ENCODE measurements at regions not wholly inside any gene's neighbourhood (a gene's known extent, or its start where the extent isn't known, plus 50 kb on each side); places are given as distances from the start of the nearest gene placed in this dataset.
"Not testable (repeated sequence)": the region's sequence is repeated elsewhere in the genome, so short reads cannot be mapped to it uniquely, and the experiment has no call there.

DNA sequence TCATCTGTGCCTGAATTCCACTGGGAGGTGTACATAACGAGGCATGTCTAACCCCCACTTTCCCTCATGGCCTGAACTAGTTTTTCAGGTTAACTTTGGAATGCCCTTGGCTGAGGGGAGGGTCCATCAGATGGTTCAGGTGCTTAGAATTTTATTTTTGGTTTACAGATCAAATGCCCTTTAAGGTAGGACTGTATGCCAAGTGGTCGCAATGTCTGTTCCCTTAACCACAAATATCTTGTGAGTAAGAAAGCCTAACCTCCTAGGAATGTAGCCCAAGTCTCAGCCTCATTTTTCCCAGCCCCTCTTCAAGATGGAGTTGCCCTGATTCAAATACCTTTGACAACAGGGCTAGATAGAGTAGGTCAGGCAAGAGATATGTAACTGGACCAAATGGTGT lies 78.4 kb downstream of the RNASET2 start:
- DNase-seq (ENCODE audit: low spot score), result no peak

DNA sequence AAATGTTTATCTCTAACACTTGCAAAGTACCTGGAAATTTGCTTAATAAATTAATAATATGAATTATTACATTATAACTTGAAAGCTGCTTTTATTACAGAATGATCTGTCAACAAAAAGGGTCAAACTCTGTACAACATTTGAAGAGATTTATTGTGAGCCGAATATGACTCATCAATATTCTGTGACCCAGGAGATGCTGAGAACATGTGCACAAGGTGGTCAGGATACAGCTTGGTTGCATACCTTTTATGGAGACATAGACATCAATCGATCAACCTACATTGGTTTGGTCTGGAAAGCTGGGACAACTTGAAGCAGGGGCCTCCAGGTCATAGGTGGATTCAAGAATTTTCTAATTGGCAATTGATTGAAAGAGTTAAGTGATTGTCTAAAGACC lies 79.0 kb downstream of the RNASET2 start:
- no peak for DNase-seq (ENCODE audit: low spot score)

DNA sequence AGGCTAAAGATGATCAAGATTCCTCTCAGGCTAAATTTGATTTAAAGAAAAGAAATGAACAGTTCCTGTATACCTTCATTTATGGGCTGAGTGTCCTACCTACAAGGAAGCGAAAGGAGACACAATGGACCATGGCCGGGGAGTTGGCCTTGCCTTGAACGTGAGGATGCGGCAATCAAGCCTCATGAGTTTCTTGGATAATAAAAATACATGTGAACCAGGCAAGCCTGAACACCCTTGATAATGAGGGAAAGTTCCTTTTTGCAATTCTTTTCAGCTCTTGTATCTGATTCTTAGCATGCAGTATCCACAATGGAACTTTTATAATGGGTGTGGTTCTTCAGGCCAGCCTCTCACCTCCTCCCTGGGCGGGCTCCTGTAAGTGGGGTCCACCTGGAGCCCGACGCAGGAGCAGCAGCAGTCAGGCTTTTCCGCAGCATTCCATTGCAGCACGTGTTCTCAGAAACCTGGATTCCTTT lies 83.8 kb downstream of the RNASET2 start:
- no peak for DNase-seq (ENCODE audit: low spot score)

DNA sequence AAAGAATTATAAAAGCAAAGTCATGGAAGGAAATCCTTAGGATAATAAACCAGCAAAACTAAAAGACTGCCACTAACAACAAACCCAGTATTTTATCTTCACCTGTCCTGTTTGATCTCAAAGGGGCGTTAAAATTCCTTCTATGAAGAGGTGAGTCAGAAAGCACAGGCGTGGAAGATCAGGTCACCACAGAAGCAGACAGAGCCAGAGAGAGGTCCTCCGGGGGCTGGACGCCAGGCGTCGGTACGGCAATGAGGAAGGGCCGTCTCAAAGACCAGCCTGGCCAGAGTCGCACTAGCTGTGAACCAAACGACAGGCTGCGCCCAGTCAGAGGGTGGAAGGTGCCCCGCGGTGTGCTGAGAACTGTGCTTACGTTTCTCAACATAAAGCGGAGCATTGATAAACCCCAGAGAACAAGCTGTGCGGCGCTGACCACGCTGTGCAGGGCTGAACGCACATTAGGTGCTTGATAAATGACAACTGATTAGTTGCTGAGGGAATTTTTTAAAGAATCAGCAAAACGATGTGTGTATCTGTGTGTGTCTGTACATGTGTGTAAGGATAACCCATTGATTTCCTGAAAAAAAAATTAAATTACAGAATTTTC lies 85.6 kb downstream of the RNASET2 start:
- DNase-seq (ENCODE audit: low spot score), result peak; percentile 62

DNA sequence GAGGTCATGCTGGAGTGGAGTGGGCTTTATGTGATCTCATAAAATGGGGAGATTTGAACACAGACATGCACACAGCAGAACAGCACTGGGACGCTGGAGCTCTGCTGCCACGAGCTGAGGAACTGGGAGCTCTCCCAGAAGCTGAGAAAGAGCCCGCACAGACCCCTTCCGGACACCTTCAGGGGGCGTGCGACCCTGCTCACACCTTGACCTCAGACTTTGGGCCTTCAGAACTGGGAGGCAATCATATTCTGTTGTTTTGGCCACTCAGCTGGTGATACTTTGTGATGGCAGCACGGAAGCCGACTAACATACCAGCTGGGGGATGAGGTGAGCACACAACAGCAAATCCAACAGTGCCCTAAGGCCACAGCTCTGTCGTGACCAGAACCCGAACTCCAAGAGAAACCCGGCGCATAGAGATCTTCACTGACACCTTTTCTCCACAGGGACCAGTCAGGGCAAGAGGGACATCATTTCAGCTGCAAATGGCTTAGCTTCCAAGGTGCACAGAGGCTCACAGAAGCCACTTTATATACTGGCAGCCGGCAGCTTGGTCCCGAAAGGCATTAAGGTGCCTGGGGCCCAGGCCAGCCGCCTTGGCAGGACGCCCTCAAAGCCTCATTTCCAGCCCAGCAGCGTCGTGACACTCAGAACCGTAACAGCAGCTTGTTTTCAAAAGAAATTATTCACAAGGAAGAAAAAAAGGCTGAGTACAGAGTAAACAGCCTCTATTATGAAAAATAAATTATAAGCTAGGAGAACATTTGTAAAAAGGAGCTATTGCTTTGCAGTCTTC lies 89.3 kb downstream of the RNASET2 start:
- no peak for DNase-seq (ENCODE audit: low spot score)

DNA sequence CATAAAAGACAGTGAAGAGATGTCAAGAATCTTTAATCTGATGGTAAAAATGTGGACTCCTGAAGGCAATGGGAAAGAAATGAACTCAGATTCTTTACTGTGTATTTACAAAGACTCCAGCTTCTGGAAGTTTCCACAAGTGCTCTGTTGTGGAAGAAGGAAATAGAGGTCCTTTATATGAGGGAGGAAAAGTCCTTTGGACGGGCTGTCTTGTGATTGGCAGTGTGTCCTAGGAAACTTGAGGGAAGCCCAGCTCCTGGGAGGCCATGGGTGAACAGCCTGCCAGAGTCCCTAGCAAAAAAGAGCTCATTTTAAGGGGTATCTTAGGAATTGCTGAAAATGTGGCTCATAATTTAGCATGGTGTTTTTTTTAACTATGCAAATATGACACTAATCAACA lies 92.0 kb downstream of the RNASET2 start:
- no peak for DNase-seq (ENCODE audit: low spot score)

DNA sequence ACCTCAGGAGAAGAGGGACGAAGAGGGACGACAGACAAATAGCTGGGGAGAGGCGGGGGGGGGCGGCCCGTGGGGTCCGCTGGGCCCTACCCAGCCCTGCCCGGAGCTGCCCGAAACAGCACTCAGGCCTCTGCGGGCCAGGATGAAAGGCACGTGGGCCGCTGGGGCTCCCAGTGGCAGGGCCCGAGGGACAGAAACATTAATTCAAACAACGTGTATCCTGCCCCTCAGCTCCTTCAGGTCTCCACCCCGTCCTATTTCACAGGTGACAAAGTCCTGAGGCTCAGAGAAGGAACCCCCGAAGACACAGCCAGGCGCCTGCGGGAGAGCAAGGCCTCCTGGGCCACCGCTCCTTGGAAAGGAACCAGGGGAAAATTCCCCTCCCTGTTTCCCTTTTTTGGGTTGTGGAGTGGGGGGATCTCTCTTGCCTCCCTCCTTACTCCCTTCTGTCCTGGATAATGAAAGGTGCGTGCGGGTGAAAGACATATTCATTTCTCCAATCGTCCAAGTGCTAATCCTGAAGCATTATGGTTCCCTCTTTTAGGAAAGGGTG lies 93.3 kb downstream of the RNASET2 start:
- no peak for DNase-seq (ENCODE audit: low spot score)

DNA sequence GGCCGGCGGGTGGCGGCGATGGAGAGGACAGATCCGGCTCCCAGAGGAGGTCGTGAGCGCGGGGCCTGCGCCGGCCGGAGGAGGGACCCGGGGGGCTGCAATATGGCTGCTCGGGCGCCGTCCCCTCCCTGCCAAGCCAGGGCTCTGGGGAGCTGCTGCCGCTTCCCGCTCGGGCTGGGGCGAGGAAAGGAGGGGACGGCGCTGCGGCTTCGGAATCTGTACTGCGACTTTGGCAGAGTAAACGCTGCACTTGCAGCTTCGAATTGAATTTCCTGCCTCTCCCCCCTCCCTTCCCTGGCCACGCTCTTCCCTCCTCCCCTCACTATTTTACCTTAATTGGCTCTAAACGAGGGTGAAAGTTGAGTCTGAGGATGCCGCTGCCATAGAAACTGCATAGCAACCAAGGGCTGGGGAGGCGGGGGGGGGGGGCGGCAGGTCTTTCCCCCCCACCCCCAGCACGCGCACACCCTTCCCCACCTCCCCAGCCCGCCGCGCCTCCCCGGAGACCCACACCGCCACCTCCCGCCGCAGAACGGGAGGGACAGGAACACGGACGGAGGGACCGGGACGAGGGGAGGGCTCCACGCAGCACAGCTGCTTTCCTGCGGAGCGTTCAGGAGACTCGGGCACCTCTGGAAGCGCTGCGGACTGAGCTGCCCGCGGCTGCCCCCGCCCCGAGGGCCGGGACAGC lies 93.9 kb downstream of the RNASET2 start:
- peak; percentile 18 for DNase-seq (ENCODE audit: low spot score)

DNA sequence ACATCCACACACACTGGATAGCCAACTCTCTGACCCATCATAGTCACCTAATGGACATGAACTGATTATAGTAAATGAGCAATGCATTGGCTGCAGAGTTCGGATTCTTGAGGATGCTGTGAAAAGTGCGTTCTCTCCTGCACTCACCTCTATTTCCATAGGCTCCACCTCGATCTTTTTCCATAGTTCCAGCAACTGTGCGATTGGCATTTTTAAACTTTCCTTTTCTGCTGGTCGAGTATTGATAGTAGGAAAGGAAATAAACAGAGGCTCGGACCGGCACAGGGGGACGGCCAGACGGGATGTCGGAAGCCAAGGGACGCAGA lies 94.4 kb downstream of the RNASET2 start:
- no peak for DNase-seq (ENCODE audit: low spot score)

DNA sequence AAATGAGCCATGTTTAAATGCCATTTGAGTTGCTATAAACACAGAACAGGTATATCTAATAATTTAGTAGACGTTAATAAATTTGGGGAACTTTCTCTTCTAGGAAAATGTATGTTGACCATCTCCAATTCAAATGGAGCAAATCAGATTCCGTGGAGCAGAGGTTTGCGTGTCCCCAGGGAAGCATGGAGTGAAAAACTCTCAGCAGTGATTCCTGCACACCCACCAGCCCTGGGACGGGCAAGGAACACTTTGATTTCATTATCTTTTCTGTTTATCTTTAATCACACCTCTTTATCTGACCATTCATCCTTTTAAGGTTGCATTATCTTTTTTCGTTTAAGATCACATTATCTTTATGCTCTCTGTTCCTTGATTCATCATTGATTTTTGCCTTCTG lies 95.0 kb downstream of the RNASET2 start:
- DNase-seq (ENCODE audit: low spot score), result no peak

DNA sequence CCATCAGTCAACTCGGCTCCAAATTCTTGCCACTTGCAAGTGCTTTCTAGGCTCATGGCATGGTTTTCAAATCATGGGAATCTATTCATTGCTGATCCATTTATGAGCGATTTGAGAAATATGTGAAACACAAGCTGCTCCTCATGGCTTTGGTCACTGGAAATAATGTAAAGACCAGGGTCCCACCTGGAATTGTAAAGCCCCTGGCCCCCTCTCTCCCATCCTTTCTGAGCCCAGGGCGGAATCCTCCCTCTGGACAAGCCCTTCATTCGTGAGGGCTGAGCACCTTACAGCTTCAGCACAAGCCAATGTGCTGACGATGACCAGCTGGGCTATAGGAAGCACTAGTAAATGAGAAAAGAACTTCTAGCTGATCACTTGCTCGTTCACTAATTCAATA lies 96.0 kb downstream of the RNASET2 start:
- no peak for DNase-seq (ENCODE audit: low spot score)

DNA sequence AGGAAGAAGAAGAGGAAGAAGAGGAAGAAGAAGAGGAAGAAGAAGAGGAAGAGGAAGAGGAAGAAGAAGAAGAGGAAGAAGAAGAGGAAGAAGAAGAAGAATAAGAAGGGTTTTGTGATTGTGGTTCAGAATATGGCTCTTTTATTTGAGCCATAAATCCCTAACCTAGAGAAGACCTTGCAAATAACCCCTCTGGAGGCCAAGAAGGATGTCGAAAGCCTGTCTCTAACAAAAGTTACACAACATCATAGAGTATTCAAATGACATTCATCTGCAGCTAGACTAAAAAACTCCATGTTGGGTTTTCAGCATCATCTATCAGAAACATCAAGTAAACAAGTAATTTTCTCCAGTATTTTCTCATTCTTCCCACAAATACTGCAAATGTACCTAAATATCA lies 100.9 kb downstream of the RNASET2 start:
- DNase-seq (ENCODE audit: low spot score), result no peak

DNA sequence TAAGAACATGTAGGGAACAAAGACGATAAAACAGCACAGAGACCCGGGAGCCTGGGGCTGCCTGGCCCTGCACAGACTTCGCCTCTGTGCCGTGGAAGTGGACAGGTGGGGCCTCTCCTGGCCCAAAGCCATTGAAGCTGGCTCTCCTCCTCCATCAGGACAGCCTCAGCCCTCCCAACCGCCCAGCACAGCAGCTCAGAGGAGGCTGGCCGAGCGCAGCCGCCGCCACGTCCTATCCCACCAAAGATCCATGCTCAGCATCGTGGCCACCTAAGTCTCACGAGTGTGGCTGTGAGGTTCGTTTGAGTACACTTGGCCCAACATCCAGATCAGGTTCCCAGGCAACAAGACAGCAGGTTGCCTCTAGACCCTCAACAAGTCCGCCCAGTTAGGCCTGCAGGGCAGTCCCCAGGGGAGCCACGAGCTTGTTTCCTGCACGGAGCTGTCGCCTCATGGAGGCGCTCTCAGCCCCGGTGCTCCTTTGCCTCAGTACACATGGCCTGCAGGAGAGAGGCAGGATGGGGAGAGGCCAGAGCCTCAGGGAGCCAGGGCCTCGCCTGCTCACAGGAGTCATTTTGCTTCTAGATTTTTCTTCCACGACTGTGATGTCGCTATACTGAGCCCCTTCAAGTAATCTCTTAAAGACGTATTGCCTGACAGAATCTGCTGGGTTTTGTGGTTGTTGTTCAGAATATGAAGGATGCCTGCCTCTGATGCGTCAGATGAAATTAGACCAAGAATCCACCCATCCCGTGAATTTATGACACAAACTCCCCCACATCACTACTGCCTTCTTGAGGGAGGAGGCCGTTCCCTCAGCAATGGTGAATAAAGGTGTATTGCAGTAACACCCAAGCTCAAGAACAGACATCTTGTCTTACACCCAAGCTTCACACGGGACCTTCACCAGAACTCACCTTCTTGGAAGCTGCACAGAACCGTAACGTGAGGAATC lies 102.7 kb downstream of the RNASET2 start:
- no peak for DNase-seq (ENCODE audit: low spot score)

DNA sequence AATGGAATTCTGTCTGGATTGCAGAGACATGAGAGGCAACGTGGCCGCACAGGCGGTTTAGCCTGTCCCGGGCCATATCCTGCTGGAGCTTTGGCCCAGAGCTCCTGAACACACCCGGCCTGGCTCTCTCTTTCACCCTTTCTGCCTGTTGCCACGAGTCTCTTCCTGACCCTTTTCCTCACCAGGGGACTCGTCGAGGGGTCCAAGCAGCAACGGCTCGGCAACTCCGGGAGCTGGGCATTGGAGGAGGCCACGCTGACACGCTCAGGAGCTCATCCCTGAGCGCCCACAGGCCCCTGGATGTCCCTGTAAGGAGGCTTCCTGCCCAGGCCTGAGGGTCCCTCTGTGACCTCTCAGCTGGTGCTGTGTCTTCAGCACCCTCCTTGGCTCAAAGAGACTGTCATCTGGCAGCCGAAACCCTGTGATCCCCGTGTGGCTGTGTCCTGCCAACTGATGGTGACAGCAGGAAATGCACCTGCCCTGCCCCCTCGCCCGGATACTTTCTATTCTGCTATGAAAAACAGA lies 103.8 kb downstream of the RNASET2 start:
- DNase-seq (ENCODE audit: low spot score), result no peak

DNA sequence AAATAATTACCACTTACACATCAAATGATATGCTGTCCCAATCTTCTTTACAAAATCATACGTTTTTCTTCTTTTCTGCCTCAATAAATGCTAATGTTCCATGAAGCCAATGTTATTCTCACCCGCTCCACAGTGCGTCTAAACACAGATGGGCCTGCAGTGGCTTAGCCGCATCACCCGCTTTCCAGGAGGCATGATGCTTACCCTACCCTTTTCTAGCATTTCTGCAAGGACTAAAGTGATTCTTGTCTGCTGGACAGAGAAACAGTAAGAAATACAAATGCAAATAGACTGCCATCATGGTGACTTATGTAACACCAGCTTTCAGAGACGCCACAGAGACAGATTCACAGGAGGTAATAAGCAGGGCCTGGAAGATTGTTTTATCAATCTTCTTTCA lies 104.4 kb downstream of the RNASET2 start:
- no peak for DNase-seq (ENCODE audit: low spot score)

DNA sequence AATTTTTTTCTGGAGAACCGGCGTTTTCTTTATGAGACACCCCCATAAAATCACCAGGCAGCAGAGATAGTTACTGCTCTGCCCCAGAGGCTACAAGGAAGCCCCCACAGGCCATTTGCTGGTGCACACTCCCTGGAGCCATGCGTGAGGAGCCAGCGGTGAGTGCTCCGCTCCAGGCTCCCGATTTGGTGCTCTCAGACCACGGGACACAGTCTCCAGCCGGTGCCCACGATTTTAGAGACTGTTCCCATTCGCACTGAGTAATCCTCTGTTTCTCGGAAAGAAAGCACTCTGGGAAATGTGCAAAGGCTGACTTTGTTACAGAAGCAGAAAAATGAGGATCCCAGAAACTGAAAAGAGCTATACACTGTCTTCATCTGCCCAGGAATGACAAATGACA lies 104.9 kb downstream of the RNASET2 start:
- no peak for DNase-seq (ENCODE audit: low spot score)

DNA sequence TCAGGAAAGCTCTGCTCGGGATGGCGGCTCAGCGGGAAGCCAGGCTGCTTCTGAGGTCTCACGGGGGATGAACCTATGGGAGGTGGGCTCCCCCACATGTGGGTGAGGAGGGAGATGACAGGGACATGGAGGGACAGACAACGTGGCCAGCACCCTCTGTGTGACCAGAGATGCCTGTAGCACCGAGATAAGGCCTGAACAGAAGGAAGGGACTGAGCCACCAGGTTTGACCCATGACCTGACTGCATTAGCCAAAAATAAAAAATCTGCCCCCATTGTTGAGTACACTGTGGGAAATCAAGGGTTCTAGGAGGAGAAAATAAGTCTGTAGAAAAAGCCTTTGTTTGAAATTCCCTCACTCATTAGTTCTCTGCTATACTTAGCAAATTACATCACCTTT lies 105.7 kb downstream of the RNASET2 start:
- no peak for DNase-seq (ENCODE audit: low spot score)

DNA sequence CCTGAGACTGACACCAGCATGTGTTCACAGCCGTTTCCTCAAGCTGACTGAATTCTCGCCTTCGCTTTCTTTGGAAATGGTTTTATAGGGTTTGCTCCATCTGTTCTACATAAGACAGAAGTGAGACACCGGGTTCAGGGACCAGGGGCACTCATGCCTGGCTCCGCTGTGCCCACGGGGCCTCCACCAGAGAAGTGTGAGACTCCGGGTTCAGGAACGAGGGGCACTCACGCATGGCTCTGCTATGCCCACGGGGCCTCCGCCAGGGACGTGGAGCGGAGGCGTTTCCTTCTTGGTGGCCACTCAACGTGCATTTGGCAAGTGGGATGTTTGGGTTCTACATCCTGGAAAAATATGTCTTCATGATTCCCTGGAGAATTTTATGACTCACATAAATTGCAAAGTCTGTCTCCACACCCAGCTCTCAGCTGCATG lies 106.6 kb downstream of the RNASET2 start:
- DNase-seq (ENCODE audit: low spot score), result no peak

DNA sequence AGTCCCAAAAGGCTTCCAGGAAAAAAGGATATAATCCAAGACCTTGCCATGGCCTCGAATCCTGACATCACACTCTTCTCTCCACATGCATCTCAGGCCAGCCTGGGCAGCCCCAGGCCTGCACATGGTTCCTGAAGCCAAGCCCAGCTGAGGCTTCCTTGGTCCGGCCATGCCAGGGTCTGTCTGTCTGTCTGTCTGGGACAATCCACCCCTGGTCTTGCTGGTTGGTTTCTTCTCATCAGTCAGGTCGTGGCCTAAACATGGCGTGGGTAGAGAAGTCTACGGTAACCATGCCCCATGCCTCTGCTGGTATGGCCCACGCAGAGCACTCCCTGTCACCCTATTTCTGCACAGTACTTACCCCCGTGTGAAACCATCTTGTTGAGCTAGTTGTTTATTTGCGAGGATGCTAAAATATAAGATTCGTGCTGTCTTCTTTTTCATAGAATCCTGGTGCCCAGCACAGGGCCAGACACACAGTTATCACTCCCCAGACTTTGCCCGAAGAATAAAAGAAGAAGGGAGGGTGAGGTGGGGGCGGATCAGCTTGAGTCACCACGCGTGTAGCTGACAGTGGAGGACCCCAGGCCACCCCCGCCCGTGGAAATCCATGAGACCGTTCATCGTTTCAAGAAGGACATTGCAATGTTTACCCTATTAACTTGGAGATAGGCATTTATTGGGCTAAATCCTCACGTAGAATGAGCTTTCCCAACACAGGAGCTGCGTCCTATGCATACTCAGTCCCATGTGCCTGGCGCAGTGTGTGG lies 107.2 kb downstream of the RNASET2 start:
- no peak for DNase-seq (ENCODE audit: low spot score)

DNA sequence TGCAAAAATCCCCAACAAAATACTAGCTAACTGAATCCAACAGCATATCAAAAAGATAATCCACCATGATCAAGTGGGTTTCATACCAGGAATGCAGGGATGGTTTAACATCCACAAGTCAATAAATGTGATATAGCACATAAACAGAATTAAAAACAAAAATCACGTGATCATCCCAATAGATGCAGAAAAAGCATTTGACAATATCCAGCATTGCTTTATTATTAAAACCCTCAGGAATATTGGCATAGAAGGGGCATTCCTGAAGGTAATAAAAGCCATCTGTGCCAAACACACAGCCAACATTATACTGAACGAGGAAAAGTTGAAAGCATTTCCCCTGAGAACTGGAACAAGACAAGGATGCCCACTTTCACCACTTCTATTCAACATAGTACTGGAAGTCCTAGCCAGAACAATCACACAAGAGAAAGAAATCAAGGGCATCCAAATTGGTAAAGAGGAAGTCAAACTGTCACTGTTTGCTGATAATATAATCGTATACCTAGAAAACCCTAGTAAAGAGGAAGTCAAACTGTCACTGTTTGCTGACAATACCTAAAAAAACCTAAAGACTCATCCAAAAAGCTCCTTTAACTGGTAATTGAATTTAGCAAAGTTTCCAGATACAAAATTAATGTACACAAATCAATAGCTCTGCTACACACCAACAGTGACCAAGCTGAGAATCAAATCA lies 109.8 kb downstream of the RNASET2 start:
- DNase-seq (ENCODE audit: low spot score), result not testable (repeated sequence)
